ENCODE measurements at regions not wholly inside any gene's neighbourhood (a gene's known extent, or its start where the extent isn't known, plus 50 kb on each side); places are given as distances from the start of the nearest gene placed in this dataset.

DNA sequence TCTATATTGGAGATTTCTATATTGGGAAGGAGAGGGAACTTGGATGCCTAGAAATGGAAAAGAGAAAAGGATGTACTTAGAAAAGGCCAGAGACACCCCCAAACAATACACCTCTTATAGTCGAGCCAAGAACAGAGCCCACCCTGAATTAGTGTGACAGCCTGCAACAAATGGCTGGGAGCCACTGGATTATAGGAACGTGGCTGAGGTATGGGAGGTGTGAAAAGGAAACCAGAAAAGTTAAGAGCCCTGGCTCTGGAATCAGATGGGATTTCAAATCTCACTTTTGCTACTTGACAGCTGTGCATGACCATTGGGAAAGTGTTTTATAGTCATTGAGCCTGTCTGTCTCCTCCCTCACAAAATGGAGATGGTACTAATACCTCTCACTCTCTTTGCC, 394.0 kb downstream of the ZNF521 start:
- Mint-ChIP-seq H3K4me1 (peaks cover 12% of the 10 kb centered on the region), H3K36me3 (ENCODE audit: low read depth) (no peaks in the 10 kb centered on the region), H3K27me3 (ENCODE audit: low read depth) (no peaks in the 10 kb centered on the region), H3K9me3 (no peaks in the 10 kb centered on the region), H3K4me3 (no peak overlapping the region), H3K27ac (ENCODE audit: unreplicated experiment) (no peak overlapping the region)
- DNase-seq (ENCODE audit: low read depth, low spot score): no peak
- TF ChIP-seq, protein P1, sequence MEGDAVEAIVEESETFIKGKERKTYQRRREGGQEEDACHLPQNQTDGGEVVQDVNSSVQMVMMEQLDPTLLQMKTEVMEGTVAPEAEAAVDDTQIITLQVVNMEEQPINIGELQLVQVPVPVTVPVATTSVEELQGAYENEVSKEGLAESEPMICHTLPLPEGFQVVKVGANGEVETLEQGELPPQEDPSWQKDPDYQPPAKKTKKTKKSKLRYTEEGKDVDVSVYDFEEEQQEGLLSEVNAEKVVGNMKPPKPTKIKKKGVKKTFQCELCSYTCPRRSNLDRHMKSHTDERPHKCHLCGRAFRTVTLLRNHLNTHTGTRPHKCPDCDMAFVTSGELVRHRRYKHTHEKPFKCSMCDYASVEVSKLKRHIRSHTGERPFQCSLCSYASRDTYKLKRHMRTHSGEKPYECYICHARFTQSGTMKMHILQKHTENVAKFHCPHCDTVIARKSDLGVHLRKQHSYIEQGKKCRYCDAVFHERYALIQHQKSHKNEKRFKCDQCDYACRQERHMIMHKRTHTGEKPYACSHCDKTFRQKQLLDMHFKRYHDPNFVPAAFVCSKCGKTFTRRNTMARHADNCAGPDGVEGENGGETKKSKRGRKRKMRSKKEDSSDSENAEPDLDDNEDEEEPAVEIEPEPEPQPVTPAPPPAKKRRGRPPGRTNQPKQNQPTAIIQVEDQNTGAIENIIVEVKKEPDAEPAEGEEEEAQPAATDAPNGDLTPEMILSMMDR (conservative IDR thresholded peaks at IDR 0.05): no peak

DNA sequence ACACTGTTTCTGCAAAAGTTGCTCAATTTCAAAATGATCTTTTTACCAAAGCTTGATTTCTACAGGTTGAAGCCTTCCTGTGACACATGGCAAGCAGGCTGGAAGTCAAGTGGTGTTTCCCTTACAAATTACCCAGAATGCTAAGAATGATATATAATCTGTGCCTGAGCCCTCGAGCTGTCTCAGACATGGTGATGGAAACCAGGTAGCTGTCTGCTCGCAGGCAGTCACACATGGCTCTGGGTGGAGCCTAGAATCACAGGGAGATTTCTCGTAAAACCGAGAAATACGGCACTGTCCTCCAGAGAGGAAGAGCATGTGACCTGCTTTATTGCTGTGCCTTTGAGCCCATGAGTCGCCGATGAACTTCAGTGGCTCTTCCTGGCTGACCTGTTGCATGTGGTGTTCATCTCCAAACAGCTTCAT, 392.9 kb downstream of the ZNF521 start:
- Mint-ChIP-seq H3K4me3 (no peak overlapping the region), H3K27ac (ENCODE audit: unreplicated experiment) (no peak overlapping the region), H3K9me3 (no peaks in the 10 kb centered on the region), H3K36me3 (ENCODE audit: low read depth) (no peaks in the 10 kb centered on the region), H3K27me3 (ENCODE audit: low read depth) (no peaks in the 10 kb centered on the region), H3K4me1 (peaks cover 12% of the 10 kb centered on the region)
- no peak for DNase-seq (ENCODE audit: low read depth, low spot score)
- TF ChIP-seq, protein P1 (conservative IDR thresholded peaks at IDR 0.05): no peak

DNA sequence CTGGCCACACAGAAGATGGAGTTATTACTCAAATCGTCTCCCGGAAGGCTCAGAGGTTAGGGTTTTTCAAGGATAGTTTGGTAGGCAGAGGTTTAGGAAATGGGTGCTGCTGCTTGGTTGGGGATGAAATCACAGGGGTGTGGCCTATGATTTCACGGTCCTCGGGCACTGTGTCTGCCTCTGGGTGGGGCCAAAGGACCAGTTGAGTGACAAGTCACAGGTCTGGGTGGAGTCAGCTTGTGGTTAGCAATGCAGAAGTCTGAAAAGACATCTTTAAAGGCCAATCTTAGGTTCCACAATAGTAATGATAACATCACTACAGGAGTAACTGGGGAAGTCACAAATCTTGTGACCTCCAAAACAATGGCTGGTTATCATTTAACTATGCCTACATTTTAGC, 387.8 kb downstream of the ZNF521 start:
- H3K9me3 Mint-ChIP-seq: peaks cover 3% of the 10 kb centered on the region
- H3K27me3 Mint-ChIP-seq (ENCODE audit: low read depth): no peaks in the 10 kb centered on the region
- no peaks in the 10 kb centered on the region for H3K4me1 Mint-ChIP-seq
- no peak overlapping the region for H3K27ac Mint-ChIP-seq (ENCODE audit: unreplicated experiment)
- TF ChIP-seq, protein P1 (conservative IDR thresholded peaks at IDR 0.05): no peak
- peaks cover 2% of the 10 kb centered on the region for H3K36me3 Mint-ChIP-seq (ENCODE audit: low read depth)
- no peak overlapping the region for H3K4me3 Mint-ChIP-seq
- no peak for DNase-seq (ENCODE audit: low read depth, low spot score)

DNA sequence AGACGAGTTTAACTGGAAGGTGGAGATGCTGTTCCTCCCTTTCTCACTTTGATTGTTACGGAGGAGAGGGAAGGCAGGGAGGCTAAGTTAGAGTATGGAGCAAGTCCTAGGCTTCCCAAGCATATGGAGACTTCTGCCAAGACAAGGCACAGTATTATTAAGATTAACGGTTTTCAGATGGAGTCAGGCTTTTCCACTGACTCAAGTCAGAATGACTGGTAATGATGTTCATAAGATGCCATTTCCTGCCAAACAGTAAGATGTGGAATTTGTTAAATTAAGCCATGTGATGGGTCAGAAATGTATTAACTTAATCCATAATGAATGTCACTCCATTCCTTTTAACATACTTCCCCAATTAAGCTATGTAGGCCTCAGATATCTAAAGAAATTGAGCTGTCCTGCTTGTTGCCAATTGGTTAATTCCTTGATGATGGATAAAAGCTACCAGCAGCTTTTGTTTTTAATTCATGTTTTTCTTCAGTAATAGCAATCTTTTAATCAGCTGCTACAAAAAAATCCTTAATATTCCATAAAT, 383.7 kb downstream of the ZNF521 start:
- Mint-ChIP-seq H3K9me3 (peaks cover 3% of the 10 kb centered on the region), H3K27me3 (ENCODE audit: low read depth) (no peaks in the 10 kb centered on the region), H3K4me1 (no peaks in the 10 kb centered on the region), H3K27ac (ENCODE audit: unreplicated experiment) (no peak overlapping the region), H3K4me3 (no peak overlapping the region), H3K36me3 (ENCODE audit: low read depth) (peaks cover 2% of the 10 kb centered on the region)
- TF ChIP-seq, protein P1 (conservative IDR thresholded peaks at IDR 0.05): no peak
- DNase-seq (ENCODE audit: low read depth, low spot score): no peak

DNA sequence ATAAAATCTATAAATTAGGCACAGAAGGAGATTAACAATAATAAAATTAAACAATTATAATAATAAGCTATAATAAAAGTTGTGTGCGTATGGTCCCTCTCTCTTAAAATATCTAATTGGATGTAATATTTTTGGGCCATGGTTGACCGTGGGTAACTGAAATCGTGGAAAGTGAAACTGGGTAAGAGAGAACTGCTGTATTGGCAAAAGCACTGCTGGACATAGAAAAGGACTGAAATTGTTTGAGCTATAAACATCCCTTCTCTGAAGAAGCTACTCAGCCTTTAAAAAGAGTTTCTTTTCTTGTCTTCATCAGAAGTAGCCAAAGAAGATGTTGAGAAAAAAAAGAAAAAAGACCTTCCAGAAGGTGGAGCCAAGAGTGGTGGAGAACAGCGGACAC, 379.4 kb downstream of the ZNF521 start:
- peaks cover 15% of the 10 kb centered on the region for H3K4me1 Mint-ChIP-seq
- no peak overlapping the region for H3K4me3 Mint-ChIP-seq
- no peaks in the 10 kb centered on the region for H3K9me3 Mint-ChIP-seq
- TF ChIP-seq, protein P1 (conservative IDR thresholded peaks at IDR 0.05): no peak
- no peak overlapping the region for H3K27ac Mint-ChIP-seq (ENCODE audit: unreplicated experiment)
- no peaks in the 10 kb centered on the region for H3K36me3 Mint-ChIP-seq (ENCODE audit: low read depth)
- DNase-seq (ENCODE audit: low read depth, low spot score): no peak
- no peaks in the 10 kb centered on the region for H3K27me3 Mint-ChIP-seq (ENCODE audit: low read depth)

Measured in neural crest cell (in vitro differentiated cells).